HPDE6-E6E7 (cell line): ENCODE measurements at regions not wholly inside any gene's neighbourhood (a gene's known extent, or its start where the extent isn't known, plus 50 kb on each side); places are given as distances from the start of the nearest gene placed in this dataset.
A peak's percentile ranks its signal among the peaks of the same experiment; 100 is the strongest.

Experiments used
- DNase-seq: peaks from one replicate; pipeline ENCODE4 v3.0.0; 2011; ENCODE audit warnings: missing footprints; ENCODE audit errors: extremely low spot score

DNA sequence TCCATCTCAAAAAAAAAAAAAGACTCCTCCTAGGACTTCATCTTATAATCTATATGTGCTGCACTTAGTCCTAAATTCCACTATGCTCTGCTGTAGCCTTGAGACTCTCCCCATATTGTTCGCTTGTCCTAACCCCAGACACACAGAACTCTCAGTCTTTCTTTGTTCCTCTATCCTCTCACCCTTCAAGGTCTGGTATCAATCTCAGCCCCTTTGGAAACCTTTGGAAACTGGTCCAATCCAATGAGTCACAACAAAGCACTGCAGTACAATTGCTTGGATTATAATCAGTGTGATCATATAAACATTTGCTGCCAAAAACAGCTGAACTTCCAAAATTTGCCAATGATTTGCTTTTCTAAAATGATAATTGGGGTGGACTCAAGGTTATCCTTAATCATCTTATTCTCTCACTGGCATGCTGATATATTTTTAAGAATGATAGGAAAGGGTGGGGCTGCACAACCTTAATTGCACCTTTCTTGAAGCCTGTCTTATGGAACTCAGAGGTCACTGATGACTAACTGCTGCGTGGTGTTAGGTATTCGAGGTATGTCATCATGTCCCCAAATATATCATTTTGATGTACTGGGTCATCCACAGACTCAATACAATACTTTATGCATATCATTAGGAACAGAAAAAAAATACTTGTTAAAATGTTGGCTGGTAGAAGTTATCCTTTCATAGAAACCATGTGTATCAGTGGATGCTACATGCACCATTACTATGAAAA, 756.7 kb downstream of the NR2F2 start:
- DNase-seq: no peak

- no peak for DNase-seq
Observed at GRCh38 chr15:97091093-97091492, 760.6 kb downstream of the NR2F2 start.

- DNase-seq: no peak
Observed at GRCh38 chr15:97092656-97093055, 762.2 kb downstream of the NR2F2 start.

DNA sequence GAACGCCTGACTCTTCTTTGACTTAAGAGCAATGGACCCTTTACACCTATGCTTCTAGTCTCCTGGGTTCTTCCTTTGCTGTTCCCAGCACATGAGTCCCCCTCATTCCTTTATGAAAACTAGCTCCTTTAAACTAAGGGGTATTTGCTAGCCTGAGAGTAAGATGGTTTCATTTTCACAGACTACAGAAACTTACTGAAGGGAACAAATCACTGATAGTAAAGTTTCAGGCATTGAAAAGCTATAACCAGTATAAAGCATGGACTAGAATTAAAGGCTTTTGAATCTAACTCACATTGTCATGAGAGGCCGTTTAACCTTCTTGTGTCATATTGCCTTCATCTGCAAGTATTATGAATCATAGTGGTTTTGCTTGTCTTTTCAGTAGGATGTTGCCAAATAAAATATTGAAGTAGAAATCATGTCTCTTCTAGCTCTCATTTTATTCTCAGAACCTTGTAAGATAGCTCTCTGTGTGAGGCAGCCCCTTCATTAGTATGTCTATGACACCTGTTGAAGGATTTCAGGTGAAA, 765.9 kb downstream of the NR2F2 start:
- no peak for DNase-seq

DNA sequence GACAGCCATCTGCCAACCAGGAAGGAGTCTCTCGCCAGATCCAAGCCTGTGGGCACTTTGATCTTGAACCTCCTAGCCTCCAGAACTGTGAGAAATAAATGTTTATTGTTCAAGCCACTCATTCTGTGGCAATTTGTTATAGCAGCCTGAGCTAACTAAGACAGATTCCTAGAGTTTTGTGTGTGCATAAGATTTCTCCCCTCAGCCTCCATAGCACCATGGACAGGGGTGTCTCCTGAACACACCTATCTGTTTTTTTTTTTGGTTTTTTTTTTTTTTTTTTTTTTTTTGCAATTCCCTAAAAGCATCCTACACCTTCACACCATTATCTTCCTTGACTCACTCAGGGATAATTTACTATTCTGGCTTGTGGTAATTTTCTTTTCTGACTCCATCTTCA, 768.5 kb downstream of the NR2F2 start:
- DNase-seq: no peak

GRCh38 chr15:97101572-97101971, 771.1 kb downstream of the NR2F2 start:
- DNase-seq: no peak

GRCh38 chr15:97114900-97115760, 784.6 kb downstream of the NR2F2 start:
- DNase-seq: no peak

DNA sequence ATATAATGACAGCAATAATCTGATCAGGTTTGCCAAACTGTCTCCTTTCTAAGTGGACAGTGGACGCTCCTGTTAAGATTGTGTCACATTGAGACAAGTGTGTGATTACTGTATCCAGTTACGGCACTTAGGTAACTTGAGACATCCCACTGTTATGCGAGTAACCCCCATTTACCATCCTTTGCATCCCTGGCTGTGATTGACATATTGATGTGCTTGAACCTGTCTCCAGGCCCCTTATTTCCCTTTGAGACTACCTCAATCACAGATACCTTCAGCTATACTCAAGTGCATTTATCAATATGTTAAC, 785.2 kb downstream of the NR2F2 start:
- DNase-seq: no peak

DNA sequence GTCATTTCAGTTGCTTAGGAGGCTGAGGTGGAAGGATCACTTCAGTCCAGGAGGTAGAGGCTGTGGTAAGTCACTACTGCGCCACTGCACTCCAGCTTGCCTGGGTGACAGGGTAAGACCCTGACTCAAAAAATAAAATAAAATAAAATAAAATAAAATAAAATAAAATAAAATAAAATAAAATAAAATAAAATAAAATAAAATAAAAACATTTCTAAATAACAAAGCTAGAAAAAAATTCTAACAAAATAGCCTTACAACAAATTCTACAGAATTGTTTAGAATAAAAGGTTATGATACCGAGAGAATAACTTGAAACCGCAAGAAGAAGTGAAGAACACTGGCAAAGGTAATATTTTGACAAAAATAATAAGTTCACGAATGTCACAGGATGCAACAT, 794.3 kb downstream of the NR2F2 start:
- DNase-seq: no peak

DNA sequence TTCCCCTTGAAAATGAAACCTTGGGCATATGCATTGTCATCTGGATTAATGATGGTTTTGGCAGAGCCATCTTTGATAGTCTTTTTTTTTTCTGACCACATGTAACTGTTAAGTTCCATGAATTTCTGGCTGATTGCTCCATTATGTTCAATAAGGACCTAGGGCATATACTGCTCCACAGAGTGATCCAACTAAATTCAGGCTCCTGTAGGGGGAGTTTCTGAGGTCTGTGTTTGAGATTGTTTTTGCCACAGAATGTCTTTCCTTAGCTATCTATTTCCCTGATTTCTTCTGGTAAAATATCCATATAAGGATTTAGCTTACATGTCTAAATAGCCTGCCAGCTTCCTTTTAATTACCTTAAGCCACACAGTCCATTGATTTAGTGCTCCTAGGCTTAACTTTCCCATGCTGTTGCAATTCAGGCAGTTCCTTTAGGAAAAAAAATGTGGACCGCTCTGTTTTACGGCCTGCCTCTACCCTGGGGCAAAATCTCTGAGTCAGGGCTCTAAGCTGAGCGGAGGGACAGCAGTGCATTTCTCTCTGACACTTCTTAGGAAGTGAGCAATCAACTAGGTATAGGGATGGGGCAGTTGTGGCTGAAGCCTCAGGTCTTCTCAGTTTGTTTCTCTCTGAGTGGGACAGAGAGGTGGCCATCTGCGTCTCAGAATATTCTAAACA, 796.2 kb downstream of the NR2F2 start:
- DNase-seq: peak; percentile 11

DNA sequence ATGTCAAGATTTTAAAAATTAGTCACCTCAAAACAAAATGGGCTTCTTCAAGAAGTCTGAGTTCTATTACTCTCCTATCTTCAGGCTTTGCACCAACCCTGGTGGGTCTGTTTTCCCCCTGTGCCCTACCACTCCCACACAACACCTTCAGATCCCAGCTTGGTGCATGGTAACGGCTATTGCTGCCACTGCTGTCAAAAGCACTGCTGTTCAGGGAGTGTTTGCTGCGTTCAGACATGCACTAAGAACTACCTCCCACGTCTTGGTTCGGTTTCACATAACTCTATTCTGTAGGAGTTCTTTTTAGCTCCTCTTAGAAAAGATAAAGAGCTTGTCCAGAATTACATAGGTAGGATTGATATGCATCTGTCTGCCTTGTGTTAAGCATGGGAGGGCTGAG, 799.2 kb downstream of the NR2F2 start:
- no peak for DNase-seq

- DNase-seq: no peak
Observed at GRCh38 chr15:97140216-97140615, 809.7 kb downstream of the NR2F2 start.

- DNase-seq: no peak
Observed at GRCh38 chr15:97141360-97141759, 810.9 kb downstream of the NR2F2 start.

- DNase-seq: no peak
Observed at GRCh38 chr15:97141871-97142270, 811.4 kb downstream of the NR2F2 start.

DNA sequence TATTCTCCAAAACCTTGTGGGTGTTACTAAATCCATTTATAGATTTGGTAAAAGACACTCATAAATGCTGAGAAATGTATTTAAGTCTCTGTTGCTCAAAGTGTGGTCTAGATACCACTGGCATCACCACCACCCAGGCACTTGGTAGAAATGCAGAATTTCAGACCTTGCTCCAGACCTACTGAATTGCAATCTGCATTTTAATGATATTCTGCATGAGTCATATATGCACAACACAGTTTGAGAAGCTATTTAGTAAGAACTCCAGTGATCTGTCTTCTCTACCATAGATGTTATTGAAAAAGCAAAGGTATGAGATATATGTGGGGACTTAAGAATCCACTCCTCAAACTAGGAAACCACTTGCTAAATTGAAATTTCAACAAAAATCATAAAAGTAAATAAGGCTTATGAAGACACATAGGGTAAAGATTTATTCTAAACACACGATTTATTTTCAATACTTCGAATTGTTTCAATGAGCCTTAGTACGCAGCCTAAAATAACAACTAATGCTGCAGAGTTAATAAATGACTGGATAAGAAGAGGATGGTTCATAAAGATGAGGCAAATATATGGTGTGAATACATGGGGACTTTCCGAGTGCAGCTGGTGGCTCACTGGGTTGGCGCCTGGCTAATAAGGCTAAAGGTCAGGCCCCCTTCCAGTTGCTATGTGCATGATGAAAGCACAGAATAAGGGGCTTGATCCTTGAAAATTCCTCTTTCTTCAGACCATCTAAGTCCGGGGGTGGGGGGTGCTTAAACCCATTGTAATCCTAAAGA, 813.3 kb downstream of the NR2F2 start:
- no peak for DNase-seq

- DNase-seq: no peak
Observed at GRCh38 chr15:97144377-97144711, 813.8 kb downstream of the NR2F2 start.

- DNase-seq: no peak
Observed at GRCh38 chr15:97146929-97147870, 813.3 kb upstream of the ARRDC4 start.

DNA sequence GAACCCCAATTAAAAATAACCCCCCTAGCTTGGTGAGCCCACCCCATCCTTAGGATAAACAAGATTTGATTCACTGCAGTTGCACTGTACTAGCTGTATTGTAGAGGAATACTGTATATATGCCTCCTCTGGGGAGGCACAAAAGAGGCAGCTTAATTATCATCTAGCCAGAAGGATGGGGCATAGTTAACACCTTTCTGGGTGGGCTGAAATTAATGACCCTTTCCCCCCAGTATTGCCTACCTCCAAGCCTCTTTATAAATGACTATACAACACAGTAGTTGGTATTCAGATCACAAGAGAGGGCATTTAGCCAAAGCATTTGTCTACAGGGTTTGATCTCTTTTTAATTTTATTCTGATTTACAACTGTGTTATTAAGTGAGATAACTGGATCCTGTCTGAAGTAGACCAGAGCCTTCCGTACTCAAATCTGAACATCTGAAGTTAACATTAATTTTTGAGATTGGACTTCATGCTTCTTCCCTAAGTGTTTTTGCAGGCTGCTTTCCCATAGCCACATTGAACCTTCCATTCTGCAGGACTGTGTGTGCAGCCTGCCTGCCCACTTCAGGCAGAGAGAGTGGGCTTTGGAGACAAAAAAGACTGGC, 807.0 kb upstream of the ARRDC4 start:
- DNase-seq: no peak

GRCh38 chr15:97156739-97157265, 803.7 kb upstream of the ARRDC4 start:
- no peak for DNase-seq
